HepG2 (cell line): ENCODE measurements at regions not wholly inside any gene's neighbourhood (a gene's known extent, or its start where the extent isn't known, plus 50 kb on each side); places are given as distances from the start of the nearest gene placed in this dataset.

Source experiments
- ATRX ChIP-seq: sonication (generic); formaldehyde crosslinking; IDR thresholded peaks from 2 replicates; pipeline ENCODE4 v1.4.0; 2020; ENCODE audit warnings: missing genetic modification reagents, borderline replicate concordance
- CEBPG ChIP-seq: IDR thresholded peaks from 2 replicates; pipeline ENCODE4 v1.6.1; 2016
- CTCF ChIP-seq: sonication (generic); formaldehyde crosslinking; IDR thresholded peaks from 2 replicates; pipeline ENCODE4 v1.5.0; 2020; ENCODE audit warnings: mild to moderate bottlenecking, missing genetic modification reagents, moderate library complexity
- POLR2A ChIP-seq, 2 experiments: IDR thresholded peaks; 2 replicates each; pipeline ENCODE4 v1.6.1; 2011; ENCODE audit warnings: low read depth in 2 of 2, low read length in 2 of 2, mild to moderate bottlenecking in 1 of 2, moderate library complexity in 1 of 2; ENCODE audit not compliant: insufficient read depth in 1 of 2
- SMARCE1 ChIP-seq: fragments of 450-650 bp; IDR thresholded peaks from 2 replicates; pipeline ENCODE4 v1.6.1; 2017; ENCODE audit warnings: borderline replicate concordance
- SYNCRIP ChIP-seq: fragments of 200-400 bp; formaldehyde crosslinking; IDR thresholded peaks from 2 replicates; pipeline ENCODE4 v1.6.1; 2018; ENCODE audit warnings: mild to moderate bottlenecking, low read depth, low read length; ENCODE audit not compliant: insufficient read depth
- ZNF296 ChIP-seq: sonication (generic); formaldehyde crosslinking; conservative IDR thresholded peaks from 2 replicates; pipeline ENCODE4 v1.5.0; 2020; ENCODE audit warnings: mild to moderate bottlenecking, missing genetic modification reagents
- ZNF30 ChIP-seq: sonication (generic); formaldehyde crosslinking; IDR thresholded peaks from 2 replicates; pipeline ENCODE4 v1.5.0; 2020; ENCODE audit warnings: mild to moderate bottlenecking, missing genetic modification reagents
- ZNF609 ChIP-seq: sonication (generic); formaldehyde crosslinking; IDR thresholded peaks from 2 replicates; pipeline ENCODE4 v1.4.0; 2020; ENCODE audit warnings: mild to moderate bottlenecking, missing genetic modification reagents, borderline replicate concordance

GRCh38 chr6:134797400-134798113 lies 152.3 kb downstream of the ALDH8A1 start:
- TF ChIP-seq SMARCE1: no peak
- no peak for TF ChIP-seq ZNF30 (CRISPR knock-in tag)
- TF ChIP-seq ZNF296 (CRISPR knock-in tag): no peak
- no peak for TF ChIP-seq POLR2A (IDR thresholded peaks at IDR 0.05; ENCODE audit: insufficient read depth in 1 of 2, low read depth in 2 of 2, low read length in 2 of 2)
- TF ChIP-seq ZNF609 (CRISPR knock-in tag): no peak
- TF ChIP-seq CEBPG (CRISPR knock-in tag): no peak
- no peak for TF ChIP-seq ATRX
- TF ChIP-seq CTCF (CRISPR knock-in tag): no peak
- TF ChIP-seq SYNCRIP: no peak
